CD4-positive, alpha-beta T cell (primary cell): ENCODE measurements at regions not wholly inside any gene's neighbourhood (a gene's known extent, or its start where the extent isn't known, plus 50 kb on each side); places are given as distances from the start of the nearest gene placed in this dataset.

Experiments used
- ATAC-seq: fragments of 200-7000 bp; cut with Tn5 transposase; one replicate; pipeline ENCODE4 v1.10.0; 2022; ENCODE audit warnings: mild to moderate bottlenecking; ENCODE audit not compliant: poor library complexity
- CTCF ChIA-PET: fragments of 350-600 bp; sonication (Branson Sonifier 250); formaldehyde crosslinking; loops from one replicate; lab custom pipeline; 2021; ENCODE audit warnings: antibody characterized with exemption, inconsistent platforms; lab: Charles Lee
- POLR2A ChIA-PET: fragments of 350-600 bp; sonication (Branson Sonifier 250); formaldehyde crosslinking; loops from one replicate; lab custom pipeline; 2021; ENCODE audit warnings: antibody characterized with exemption, inconsistent platforms; lab: Charles Lee
- DNase-seq, 14 experiments: peaks; one replicate each; pipeline ENCODE4 v3.0.0-alpha.2; 2013 to 2020; ENCODE audit warnings: mixed read lengths in 2 of 14
- H3K27ac ChIP-seq, 2 donors: one replicate each; pipeline versions ENCODE4 v1.5.1 to v1.7.0; 2013; ENCODE audit warnings: low read length in 2 of 2, low read depth in 1 of 2, mild to moderate bottlenecking in 1 of 2
- H3K27me3 ChIP-seq, 2 experiments: 1 replicate in 1 of 2; 2 replicates in 1 of 2; pipeline versions ENCODE4 v1.6.1 to v1.7.0; 2013; ENCODE audit warnings: low read length in 2 of 2, control low read depth in 1 of 2, mild to moderate bottlenecking in 1 of 2, moderate library complexity in 1 of 2; ENCODE audit not compliant: insufficient read depth in 2 of 2, control insufficient read depth in 1 of 2
- H3K36me3 ChIP-seq: one replicate; pipeline ENCODE4 v1.6.1; 2013; ENCODE audit warnings: low read length, control low read depth; ENCODE audit not compliant: insufficient read depth
- H3K4me1 ChIP-seq: one replicate; pipeline ENCODE4 v1.6.1; 2013; ENCODE audit warnings: low read length, control low read depth; ENCODE audit not compliant: insufficient read depth
- H3K4me3 ChIP-seq: one replicate; pipeline ENCODE4 v1.5.1; 2013; ENCODE audit warnings: mild to moderate bottlenecking, low read length, moderate library complexity
- H3K9me3 ChIP-seq, 2 experiments: 1 replicate in 1 of 2; 2 replicates in 1 of 2; pipeline versions ENCODE4 v1.6.1 to v1.7.0; 2013; ENCODE audit warnings: low read length in 2 of 2, mild to moderate bottlenecking in 2 of 2, control low read depth in 1 of 2, moderate library complexity in 1 of 2; ENCODE audit not compliant: control insufficient read depth in 1 of 2, insufficient read depth in 1 of 2
- H3K27ac Mint-ChIP-seq: one replicate; pipeline ENCODE4 v1.8.0; 2020; ENCODE audit warnings: mixed read lengths
- H3K27me3 Mint-ChIP-seq: one replicate; pipeline ENCODE4 v1.8.0; 2021; ENCODE audit warnings: mixed read lengths
- H3K36me3 Mint-ChIP-seq: one replicate; pipeline ENCODE4 v1.8.0; 2021; ENCODE audit warnings: low read depth, mixed read lengths
- H3K4me1 Mint-ChIP-seq: one replicate; pipeline ENCODE4 v1.8.0; 2021; ENCODE audit warnings: low read depth, mixed read lengths
- H3K4me3 Mint-ChIP-seq: one replicate; pipeline ENCODE4 v1.8.0; 2020; ENCODE audit warnings: mild to moderate bottlenecking, mixed read lengths
- H3K9me3 Mint-ChIP-seq: one replicate; pipeline ENCODE4 v1.8.0; 2020; ENCODE audit warnings: mixed read lengths
- intact Hi-C, 2 experiments: fragments of 100-400 bp; cut with DNase I in 1 of 2; cut with micrococcal nuclease in 1 of 2; formaldehyde crosslinking; loops; one replicate each; pipeline versions ENCODE4 v1.15.1 to v1.9.0; 2023 to 2025; cut with DNase I, micrococcal nuclease
- TF ChIP-seq, protein P1 (sequence below): fragments of 200-600 bp; IDR thresholded peaks from one replicate; pipeline ENCODE4 v1.8.0; 2022; ENCODE audit warnings: antibody characterized with exemption, mild to moderate bottlenecking

DNA sequence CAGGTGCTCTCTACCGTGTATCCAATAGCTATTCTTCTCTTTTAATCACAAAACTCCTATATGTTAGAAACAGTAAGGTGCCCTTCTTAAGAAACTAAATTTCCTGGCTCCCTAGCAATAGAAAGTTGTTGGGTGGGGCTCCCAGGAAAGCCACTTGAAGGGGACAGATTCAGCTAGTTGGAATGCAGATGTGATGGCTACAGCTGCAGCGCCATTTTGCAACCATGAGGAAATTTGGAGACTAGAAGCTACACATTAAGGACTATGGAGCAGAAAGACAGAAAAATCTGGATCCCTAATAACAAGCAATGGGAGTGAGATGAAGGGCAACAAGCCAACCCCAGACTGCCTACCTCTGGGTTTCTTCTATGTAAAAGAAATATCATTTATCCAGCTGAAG lies 108.8 kb upstream of the AFDN start:
- no peaks in the 10 kb centered on the region for H3K9me3 Mint-ChIP-seq
- H3K27ac ChIP-seq: no peak overlapping the region
- CTCF ChIA-PET: interaction anchor here (0.6 kb wide), 1 partner anchor 59 kb away, joined by 4 read pairs; no protein-coding TSS in a partner anchor

DNA sequence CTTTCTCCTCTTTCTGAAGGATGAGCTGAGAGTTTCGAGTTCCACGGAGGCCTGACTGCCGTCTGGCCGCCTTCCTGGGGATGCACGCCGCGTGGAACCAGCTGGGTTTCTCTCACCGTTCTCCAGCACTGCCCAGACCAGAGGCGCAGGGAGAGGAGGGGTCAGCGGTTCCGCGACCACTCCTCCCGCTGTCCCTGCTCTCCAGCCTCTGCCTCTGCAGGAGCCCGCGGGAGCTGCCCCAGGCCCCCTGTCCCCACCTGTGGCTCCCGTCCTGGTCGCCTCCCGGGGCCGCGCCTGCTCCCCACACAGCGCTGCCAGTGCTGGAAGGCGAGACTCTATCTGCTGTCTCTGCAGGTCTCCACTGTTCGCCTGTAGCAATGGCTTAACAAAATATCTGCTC lies 106.8 kb upstream of the AFDN start:
- peaks cover 2% of the 10 kb centered on the region for H3K9me3 Mint-ChIP-seq
- no peak overlapping the region for H3K27ac Mint-ChIP-seq
- H3K27ac ChIP-seq: no peak overlapping the region
- ATAC-seq: no peak
- H3K9me3 ChIP-seq: peaks cover 10 to 42% of the 10 kb centered on the region in 2 experiments
- H3K36me3 ChIP-seq: no peaks in the 10 kb centered on the region
- DNase-seq: no peak
- no peaks in the 10 kb centered on the region for H3K36me3 Mint-ChIP-seq
- no peak overlapping the region for H3K4me3 ChIP-seq
- CTCF ChIA-PET: no interaction called here
- no peaks in the 10 kb centered on the region for H3K4me1 ChIP-seq
- H3K4me3 Mint-ChIP-seq: no peak overlapping the region
- POLR2A ChIA-PET: no interaction called here
- peaks cover 2 to 18% of the 10 kb centered on the region in 2 experiments for H3K27me3 ChIP-seq
- TF ChIP-seq, protein P1, sequence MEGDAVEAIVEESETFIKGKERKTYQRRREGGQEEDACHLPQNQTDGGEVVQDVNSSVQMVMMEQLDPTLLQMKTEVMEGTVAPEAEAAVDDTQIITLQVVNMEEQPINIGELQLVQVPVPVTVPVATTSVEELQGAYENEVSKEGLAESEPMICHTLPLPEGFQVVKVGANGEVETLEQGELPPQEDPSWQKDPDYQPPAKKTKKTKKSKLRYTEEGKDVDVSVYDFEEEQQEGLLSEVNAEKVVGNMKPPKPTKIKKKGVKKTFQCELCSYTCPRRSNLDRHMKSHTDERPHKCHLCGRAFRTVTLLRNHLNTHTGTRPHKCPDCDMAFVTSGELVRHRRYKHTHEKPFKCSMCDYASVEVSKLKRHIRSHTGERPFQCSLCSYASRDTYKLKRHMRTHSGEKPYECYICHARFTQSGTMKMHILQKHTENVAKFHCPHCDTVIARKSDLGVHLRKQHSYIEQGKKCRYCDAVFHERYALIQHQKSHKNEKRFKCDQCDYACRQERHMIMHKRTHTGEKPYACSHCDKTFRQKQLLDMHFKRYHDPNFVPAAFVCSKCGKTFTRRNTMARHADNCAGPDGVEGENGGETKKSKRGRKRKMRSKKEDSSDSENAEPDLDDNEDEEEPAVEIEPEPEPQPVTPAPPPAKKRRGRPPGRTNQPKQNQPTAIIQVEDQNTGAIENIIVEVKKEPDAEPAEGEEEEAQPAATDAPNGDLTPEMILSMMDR: no peak
- no peaks in the 10 kb centered on the region for H3K4me1 Mint-ChIP-seq
- intact Hi-C loops: no loop called here
- H3K27me3 Mint-ChIP-seq: peaks cover 65% of the 10 kb centered on the region

More for the DNA sequence above, 108.8 kb upstream of the AFDN start:
- DNase-seq: no peak
- no peaks in the 10 kb centered on the region for H3K36me3 ChIP-seq
- Mint-ChIP-seq H3K27me3 (peaks cover 64% of the 10 kb centered on the region), H3K36me3 (no peaks in the 10 kb centered on the region), H3K27ac (no peak overlapping the region), H3K4me1 (no peaks in the 10 kb centered on the region), H3K4me3 (no peak overlapping the region)
- no peak for ATAC-seq
- POLR2A ChIA-PET: no interaction called here
- TF ChIP-seq, protein P1: no peak
- H3K4me3 ChIP-seq: no peak overlapping the region
- no peaks in the 10 kb centered on the region for H3K4me1 ChIP-seq
- intact Hi-C loops: no loop called here
- H3K27me3 ChIP-seq: peaks cover 4 to 31% of the 10 kb centered on the region in 2 experiments
- H3K9me3 ChIP-seq: peaks cover 0 to 35% of the 10 kb centered on the region in 2 experiments

DNA sequence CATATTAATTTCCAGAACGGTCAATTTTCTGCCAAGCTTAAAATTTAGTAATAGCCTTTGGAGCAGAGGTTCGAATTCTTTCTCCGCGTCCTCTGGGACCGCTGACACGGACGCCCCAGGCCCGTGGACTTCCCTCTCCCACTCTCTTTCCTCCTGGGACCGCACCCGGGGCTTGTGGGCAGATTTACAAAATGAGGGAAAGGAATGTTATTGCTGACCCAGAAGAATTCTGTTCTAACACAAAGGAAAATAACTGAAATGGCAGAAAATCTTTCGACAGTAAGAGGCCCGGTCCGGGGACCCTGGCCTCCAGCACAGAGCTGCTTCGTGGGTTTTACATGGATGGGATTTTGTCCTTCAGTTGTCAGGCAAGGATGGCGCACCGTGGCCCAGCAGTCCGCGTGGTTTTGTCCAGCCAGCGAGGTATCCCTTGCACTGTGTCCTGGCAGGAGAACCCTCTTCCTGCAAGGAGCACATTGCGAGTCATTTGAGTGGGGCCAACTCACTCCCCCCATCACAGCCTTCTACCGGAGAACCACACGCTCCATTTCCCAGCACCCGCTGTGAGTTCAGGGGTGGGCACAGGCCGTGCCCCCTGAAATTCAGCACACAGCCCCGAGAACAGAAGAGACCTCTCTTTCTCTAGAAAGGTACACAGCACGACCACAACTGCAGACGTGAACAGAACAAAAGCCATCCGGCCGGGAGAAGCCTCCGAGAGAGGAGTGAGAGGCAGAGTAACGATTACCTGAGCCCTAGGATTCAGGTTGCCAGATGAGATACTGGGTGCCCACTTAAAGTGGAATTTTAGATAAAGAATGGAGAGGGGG lies 106.0 kb upstream of the AFDN start:
- Histone ChIP-seq H3K27me3 (peaks cover 3 to 10% of the 10 kb centered on the region in 2 experiments), H3K4me3 (no peak overlapping the region), H3K4me1 (no peaks in the 10 kb centered on the region), H3K9me3 (peaks cover 10 to 42% of the 10 kb centered on the region in 2 experiments), H3K36me3 (no peaks in the 10 kb centered on the region), H3K27ac (no peak overlapping the region)
- Mint-ChIP-seq H3K4me3 (no peak overlapping the region), H3K27me3 (peaks cover 65% of the 10 kb centered on the region), H3K9me3 (peaks cover 2% of the 10 kb centered on the region), H3K27ac (no peak overlapping the region), H3K4me1 (no peaks in the 10 kb centered on the region), H3K36me3 (no peaks in the 10 kb centered on the region)
- DNase-seq: no peak
- intact Hi-C loops: no loop called here
- CTCF ChIA-PET: no interaction called here
- TF ChIP-seq, protein P1: no peak
- POLR2A ChIA-PET: no interaction called here
- no peak for ATAC-seq
